Ovary (tissue), 7 donors: ENCODE measurements at regions not wholly inside any gene's neighbourhood (a gene's known extent, or its start where the extent isn't known, plus 50 kb on each side); places are given as distances from the start of the nearest gene placed in this dataset.

Experiments
- DNase-seq, 5 donors: peaks; one replicate each; pipeline ENCODE4 v3.0.0-alpha.2; 2019 to 2020
- H3K27ac ChIP-seq, 2 donors: fragments of 200-600 bp; one replicate each; pipeline versions ENCODE4 v1.5.1 to v1.8.0; 2019 to 2022
- H3K27me3 ChIP-seq: fragments of 200-600 bp; one replicate; pipeline ENCODE4 v1.8.0; 2022
- H3K36me3 ChIP-seq: fragments of 200-600 bp; sonication (generic); one replicate; pipeline ENCODE4 v1.5.1; 2019
- H3K4me1 ChIP-seq: one replicate; pipeline ENCODE4 v1.8.1; 2013; ENCODE audit warnings: mild to moderate bottlenecking, moderate library complexity; ENCODE audit not compliant: insufficient read depth
- H3K4me3 ChIP-seq: fragments of 200-600 bp; sonication (generic); one replicate; pipeline ENCODE4 v1.5.1; 2017
- H3K9me3 ChIP-seq, 2 donors: fragments of 200-600 bp in 1 of 2; sonication (generic) in 1 of 2; one replicate each; pipeline versions ENCODE4 v1.5.1 to v1.8.1; 2013 to 2019; ENCODE audit warnings: mild to moderate bottlenecking in 1 of 2, moderate library complexity in 1 of 2
- EP300 ChIP-seq: sonication (generic); formaldehyde crosslinking; IDR thresholded peaks from one replicate; pipeline ENCODE4 v1.6.1; 2017; ENCODE audit warnings: antibody characterized with exemption
- POLR2A ChIP-seq: fragments of 450-650 bp; IDR thresholded peaks from one replicate; pipeline ENCODE4 v1.6.1; 2017; ENCODE audit warnings: antibody characterized with exemption, mild to moderate bottlenecking, moderate library complexity
- WGBS, 3 donors: extraction: QIAGEN DNeasy Blood & Tissue Kit in 1 of 3; methylation state at CpG; one replicate each; pipeline versions ENCODE4 v1.1.5 to v1.1.7; 2013 to 2017; 5-methylcytosine and 5-hydroxymethylcytosine counted together
- intact Hi-C, 4 donors: fragments of 100-400 bp; cut with DNase I; formaldehyde crosslinking; loops; one replicate each; pipeline versions ENCODE4 v1.11.0 to v1.15.1; 2022 to 2023
- TF ChIP-seq, protein P1 (sequence below), 3 donors: fragments of 450-650 bp in 2 of 3; fragments of 200-600 bp in 1 of 3; IDR thresholded peaks; one replicate each; pipeline versions ENCODE4 v1.5.1 to v1.8.0; 2016 to 2022; ENCODE audit warnings: antibody characterized with exemption in 3 of 3, mild to moderate bottlenecking in 1 of 3
- donor health status: DM: no; HTN: no; CAD: no; lungs with moderate emphysema.
- donor health status: DM: no; HTN: no; CAD: no.
- donor health status: Bipolar disorder and iron deficiency.
- donor health status: DM: no; HTN: no; CAD: no.
- donor health status: DM: yes; HTN: yes; CAD: no.

DNA sequence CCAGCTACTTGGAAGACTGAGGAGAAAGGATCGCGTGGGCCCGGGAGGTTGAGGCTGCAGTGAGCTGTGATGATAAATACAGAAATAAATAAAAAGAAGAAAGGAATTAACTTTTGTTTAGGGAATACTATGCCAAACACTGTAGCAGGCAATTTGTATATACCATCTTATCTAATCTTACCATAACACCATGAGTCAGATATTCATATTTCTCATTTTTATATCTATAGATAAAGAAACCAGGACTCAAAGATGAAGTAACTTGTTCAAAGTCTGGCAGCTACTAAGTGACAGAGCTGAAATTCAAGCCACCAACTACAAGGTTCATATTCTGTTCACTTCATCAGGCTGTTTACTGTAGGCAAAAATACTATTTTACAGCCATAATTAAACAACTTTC is 119.2 kb upstream of the SLC39A10 start:
- Histone ChIP-seq H3K27ac (no peak overlapping the region), H3K4me3 (no peak overlapping the region), H3K36me3 (no peaks in the 10 kb centered on the region), H3K27me3 (no peaks in the 10 kb centered on the region), H3K4me1 (no peaks in the 10 kb centered on the region), H3K9me3 (no peaks in the 10 kb centered on the region)
- intact Hi-C loops, result no loop called here
- 55 to 71% (median 63%) methylated on average over 3 of the region's 3 CpGs for WGBS, 3 donors
- no peak for DNase-seq
- TF ChIP-seq POLR2A (no peak), EP300 (no peak)
- TF ChIP-seq, protein P1, sequence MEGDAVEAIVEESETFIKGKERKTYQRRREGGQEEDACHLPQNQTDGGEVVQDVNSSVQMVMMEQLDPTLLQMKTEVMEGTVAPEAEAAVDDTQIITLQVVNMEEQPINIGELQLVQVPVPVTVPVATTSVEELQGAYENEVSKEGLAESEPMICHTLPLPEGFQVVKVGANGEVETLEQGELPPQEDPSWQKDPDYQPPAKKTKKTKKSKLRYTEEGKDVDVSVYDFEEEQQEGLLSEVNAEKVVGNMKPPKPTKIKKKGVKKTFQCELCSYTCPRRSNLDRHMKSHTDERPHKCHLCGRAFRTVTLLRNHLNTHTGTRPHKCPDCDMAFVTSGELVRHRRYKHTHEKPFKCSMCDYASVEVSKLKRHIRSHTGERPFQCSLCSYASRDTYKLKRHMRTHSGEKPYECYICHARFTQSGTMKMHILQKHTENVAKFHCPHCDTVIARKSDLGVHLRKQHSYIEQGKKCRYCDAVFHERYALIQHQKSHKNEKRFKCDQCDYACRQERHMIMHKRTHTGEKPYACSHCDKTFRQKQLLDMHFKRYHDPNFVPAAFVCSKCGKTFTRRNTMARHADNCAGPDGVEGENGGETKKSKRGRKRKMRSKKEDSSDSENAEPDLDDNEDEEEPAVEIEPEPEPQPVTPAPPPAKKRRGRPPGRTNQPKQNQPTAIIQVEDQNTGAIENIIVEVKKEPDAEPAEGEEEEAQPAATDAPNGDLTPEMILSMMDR (IDR thresholded peaks at IDR 0.05), result no peak

DNA sequence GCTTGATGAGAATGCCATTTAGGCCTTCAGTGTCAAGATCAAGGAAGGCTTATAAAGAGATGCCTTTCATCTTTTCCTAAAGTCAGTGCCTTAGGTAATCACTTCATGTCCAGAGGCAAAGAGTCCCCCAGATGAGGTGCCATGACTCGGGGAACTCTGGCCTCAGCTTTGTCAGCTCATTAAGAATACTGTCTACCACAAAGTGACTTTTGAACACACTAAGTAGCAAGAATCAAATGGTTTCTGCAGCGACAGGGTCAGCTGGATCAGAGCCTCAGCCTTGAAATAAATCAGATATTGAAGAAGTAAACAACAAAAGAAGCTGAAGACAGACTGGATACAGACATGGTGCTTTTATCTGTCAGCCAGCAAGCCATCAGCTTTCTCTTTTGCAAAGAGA is 120.1 kb upstream of the SLC39A10 start:
- TF ChIP-seq EP300 (no peak), POLR2A (no peak)
- TF ChIP-seq, protein P1 (IDR thresholded peaks at IDR 0.05), result no peak
- Histone ChIP-seq H3K4me3 (no peak overlapping the region), H3K36me3 (no peaks in the 10 kb centered on the region), H3K4me1 (no peaks in the 10 kb centered on the region), H3K27ac (no peak overlapping the region), H3K9me3 (no peaks in the 10 kb centered on the region), H3K27me3 (no peaks in the 10 kb centered on the region)
- intact Hi-C loops, result no loop called here
- 50 to 60% (median 55%) methylated on average over 2 of the region's 2 CpGs for WGBS, 3 donors
- DNase-seq, result no peak

DNA sequence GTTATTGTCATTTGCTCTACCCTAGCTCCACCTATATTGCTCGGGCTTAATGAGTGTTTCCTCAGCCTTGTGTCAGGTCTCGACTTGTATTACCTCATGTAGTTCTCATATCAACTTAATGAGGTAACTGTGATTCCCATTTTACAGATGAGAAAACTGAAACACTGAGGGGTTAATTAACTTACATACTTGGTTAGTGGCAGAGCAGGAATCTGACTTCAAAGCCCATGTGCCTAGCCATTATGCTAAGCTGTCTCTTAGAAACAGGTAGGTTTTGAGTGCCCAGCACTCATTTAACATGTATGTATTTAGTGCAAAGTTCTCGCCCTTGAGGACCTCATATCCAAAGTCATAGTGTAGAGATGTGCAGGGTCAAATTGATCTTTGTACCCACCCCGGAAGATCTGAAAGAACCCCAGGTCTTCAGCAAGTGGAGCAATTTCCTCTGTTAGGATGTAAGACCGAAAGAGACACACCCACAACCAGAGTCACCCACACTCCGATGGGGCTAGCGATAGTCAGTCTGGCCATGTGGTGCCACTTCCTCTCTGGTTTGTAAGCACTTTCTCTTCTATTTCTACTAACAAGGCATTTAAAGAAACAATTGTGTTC is 121.0 kb upstream of the SLC39A10 start:
- Histone ChIP-seq H3K27me3 (no peaks in the 10 kb centered on the region), H3K36me3 (no peaks in the 10 kb centered on the region), H3K27ac (no peak overlapping the region), H3K9me3 (no peaks in the 10 kb centered on the region), H3K4me3 (no peak overlapping the region), H3K4me1 (no peaks in the 10 kb centered on the region)
- 89 to 97% (median 91%) methylated on average over 7 of the region's 7 CpGs for WGBS, 3 donors
- no peak for DNase-seq
- TF ChIP-seq EP300 (no peak), POLR2A (no peak)
- TF ChIP-seq, protein P1 (IDR thresholded peaks at IDR 0.05), result no peak
- intact Hi-C loops, result no loop called here

- Histone ChIP-seq H3K36me3 (no peaks in the 10 kb centered on the region), H3K4me1 (no peaks in the 10 kb centered on the region), H3K4me3 (no peak overlapping the region), H3K27me3 (no peaks in the 10 kb centered on the region), H3K9me3 (no peaks in the 10 kb centered on the region), H3K27ac (no peak overlapping the region)
- no peak for DNase-seq
- 60 to 64% (median 62%) methylated on average over 1 of the region's 1 CpG for WGBS, 3 donors
- intact Hi-C loops, result no loop called here
- TF ChIP-seq POLR2A (no peak), EP300 (no peak)
- TF ChIP-seq, protein P1 (IDR thresholded peaks at IDR 0.05), result no peak
Observed at GRCh38 chr2:195534971-195535370, 122.1 kb upstream of the SLC39A10 start.
